OCI-LY7 (cell line): ENCODE measurements at regions not wholly inside any gene's neighbourhood (a gene's known extent, or its start where the extent isn't known, plus 50 kb on each side); places are given as distances from the start of the nearest gene placed in this dataset.

Experiments used
- BruUV-seq: library from RNA; stranded (reverse); fragments of 400-500 nt; replicated peaks from 2 replicates; lab custom pipeline; 2021; lab: Mats Ljungman, UMichigan
- CTCF ChIA-PET: fragments of 300-600 bp; sonication (Branson Sonifier 250); formaldehyde crosslinking; loops from one replicate; lab custom pipeline; 2022; ENCODE audit warnings: antibody characterized with exemption; ENCODE audit not compliant: unreplicated experiment; lab: Charles Lee
- POLR2A ChIA-PET: fragments of 300-600 bp; sonication (Branson Sonifier 250); formaldehyde crosslinking; loops from one replicate; lab custom pipeline; 2022; ENCODE audit warnings: antibody characterized with exemption; lab: Charles Lee
- DNase-seq: peaks from one replicate; pipeline ENCODE4 v3.0.0-alpha.2; 2015; ENCODE audit warnings: low spot score
- H2AFZ ChIP-seq: fragments of 200-600 bp; sonication (generic), shearing (Covaris generic); 2 replicates; pipeline ENCODE4 v1.6.1; 2014; ENCODE audit warnings: mild to moderate bottlenecking, antibody characterized with exemption, low read length, moderate library complexity
- H3K27ac ChIP-seq: fragments of 200-600 bp; sonication (generic); 2 replicates; pipeline ENCODE4 v1.5.1; 2014; ENCODE audit warnings: mixed run types, low read depth, mild to moderate bottlenecking, moderate library complexity, low read length, inconsistent platforms; ENCODE audit not compliant: poor library complexity, severe bottlenecking
- H3K36me3 ChIP-seq: fragments of 200-600 bp; sonication (generic); 2 replicates; pipeline ENCODE4 v1.6.1; 2014; ENCODE audit warnings: mild to moderate bottlenecking, antibody characterized with exemption, low read length, moderate library complexity, mixed read lengths; ENCODE audit not compliant: insufficient read depth
- H3K4me1 ChIP-seq: fragments of 200-600 bp; sonication (generic); 2 replicates; pipeline ENCODE4 v1.5.1; 2014; ENCODE audit warnings: mild to moderate bottlenecking, low read length; ENCODE audit not compliant: insufficient read depth, poor library complexity, severe bottlenecking
- H3K4me2 ChIP-seq: fragments of 200-600 bp; sonication (generic); 2 replicates; pipeline ENCODE4 v1.6.1; 2014; ENCODE audit warnings: mild to moderate bottlenecking, low read length
- H3K4me3 ChIP-seq: fragments of 200-600 bp; sonication (generic); 2 replicates; pipeline ENCODE4 v1.5.1; 2014; ENCODE audit warnings: mild to moderate bottlenecking, low read depth, low read length; ENCODE audit not compliant: poor library complexity, severe bottlenecking
- H3K79me2 ChIP-seq: fragments of 200-600 bp; sonication (generic); 2 replicates; pipeline ENCODE4 v1.6.1; 2016; ENCODE audit warnings: low read depth, mild to moderate bottlenecking, low read length, moderate library complexity, mixed read lengths; ENCODE audit not compliant: insufficient read depth
- H3K9me2 ChIP-seq: fragments of 200-600 bp; sonication (generic); 2 replicates; pipeline ENCODE4 v1.6.1; 2016; ENCODE audit warnings: mild to moderate bottlenecking, low read length, mixed read lengths; ENCODE audit not compliant: insufficient read depth
- H3K9me3 ChIP-seq: fragments of 200-600 bp; sonication (generic); 2 replicates; pipeline ENCODE4 v1.6.1; 2014; ENCODE audit warnings: mild to moderate bottlenecking, mixed run types, low read length, mixed read lengths
- H4K20me1 ChIP-seq: fragments of 200-600 bp; sonication (generic); 2 replicates; pipeline ENCODE4 v1.6.1; 2014; ENCODE audit warnings: mild to moderate bottlenecking, antibody characterized with exemption, low read length, moderate library complexity, mixed read lengths; ENCODE audit not compliant: insufficient read depth
- CTCF ChIP-seq: fragments of 200-600 bp; sonication (generic); conservative IDR thresholded peaks from 2 replicates; pipeline ENCODE4 v1.5.1; 2014; ENCODE audit warnings: mild to moderate bottlenecking, antibody characterized with exemption, low read length, moderate library complexity, mixed read lengths
- EZH2phosphoT487 ChIP-seq: fragments of 200-600 bp; sonication (generic); IDR thresholded peaks from 2 replicates; pipeline ENCODE4 v1.6.1; 2018; ENCODE audit warnings: low read depth, borderline replicate concordance, mild to moderate bottlenecking, mixed run types, antibody characterized with exemption, low read length, moderate library complexity, mixed read lengths
- intact Hi-C: fragments of 100-400 bp; cut with micrococcal nuclease; formaldehyde crosslinking; loops from one replicate; pipeline ENCODE4 v1.10.0; 2022; ENCODE audit not compliant: unreplicated experiment

GRCh38 chr1:115458426-115459114 lies 120.5 kb upstream of the NGF start:
- H4K20me1 ChIP-seq, result no peaks in the 10 kb centered on the region
- no peaks in the 10 kb centered on the region for H3K9me3 ChIP-seq
- H3K4me3 ChIP-seq, result no peak overlapping the region
- H3K27ac ChIP-seq, result no peak overlapping the region
- H2AFZ ChIP-seq, result no peak overlapping the region
- no peaks in the 10 kb centered on the region for H3K36me3 ChIP-seq
- TF ChIP-seq EZH2phosphoT487 (no peak), CTCF (no peak)
- H3K4me2 ChIP-seq, result no peak overlapping the region
- ChIA-PET CTCF (no interaction called here), POLR2A (interaction anchor here (0.9 kb wide), 1 partner anchor 12 kb away, joined by 3 read pairs; no protein-coding TSS in a partner anchor)
- no peak for DNase-seq
- H3K79me2 ChIP-seq, result no peaks in the 10 kb centered on the region
- H3K9me2 ChIP-seq, result no peaks in the 10 kb centered on the region
- no TSS peak for BruUV-seq
- intact Hi-C loops, result no loop called here
- H3K4me1 ChIP-seq, result peaks cover 16% of the 10 kb centered on the region

GRCh38 chr1:115457289-115457688 lies 119.2 kb upstream of the NGF start:
- Histone ChIP-seq H3K27ac (no peak overlapping the region), H3K9me3 (no peaks in the 10 kb centered on the region), H4K20me1 (no peaks in the 10 kb centered on the region), H3K79me2 (no peaks in the 10 kb centered on the region), H3K9me2 (no peaks in the 10 kb centered on the region), H3K36me3 (no peaks in the 10 kb centered on the region), H2AFZ (no peak overlapping the region), H3K4me3 (no peak overlapping the region), H3K4me1 (peaks cover 5% of the 10 kb centered on the region), H3K4me2 (no peak overlapping the region)
- POLR2A ChIA-PET, result interaction anchor here (0.5 kb wide), 1 partner anchor 144 kb away, joined by 3 read pairs; no protein-coding TSS in a partner anchor
- no TSS peak for BruUV-seq
- CTCF ChIA-PET, result no interaction called here
- intact Hi-C loops, result no loop called here
- TF ChIP-seq CTCF (no peak), EZH2phosphoT487 (no peak)
- DNase-seq, result no peak

- DNase-seq, result no peak
- intact Hi-C loops, result no loop called here
- no peaks in the 10 kb centered on the region for H3K79me2 ChIP-seq
- H3K36me3 ChIP-seq, result no peaks in the 10 kb centered on the region
- ChIA-PET POLR2A (interaction anchor here (0.7 kb wide), 1 partner anchor 17 kb away, joined by 3 read pairs; no protein-coding TSS in a partner anchor), CTCF (no interaction called here)
- H3K9me2 ChIP-seq, result no peaks in the 10 kb centered on the region
- H3K9me3 ChIP-seq, result no peaks in the 10 kb centered on the region
- no peaks in the 10 kb centered on the region for H3K4me1 ChIP-seq
- TF ChIP-seq EZH2phosphoT487 (no peak), CTCF (no peak)
- H3K4me3 ChIP-seq, result no peak overlapping the region
- BruUV-seq, result no TSS peak
- no peak overlapping the region for H3K4me2 ChIP-seq
- no peak overlapping the region for H3K27ac ChIP-seq
- H2AFZ ChIP-seq, result no peak overlapping the region
- no peaks in the 10 kb centered on the region for H4K20me1 ChIP-seq
Observed at GRCh38 chr1:115456441-115456961, 118.5 kb upstream of the NGF start.
